Activated CD8-positive, alpha-beta T cell treated with anti-CD3 and anti-CD28 coated beads for 36 hours (primary cell): ENCODE measurements at regions not wholly inside any gene's neighbourhood (a gene's known extent, or its start where the extent isn't known, plus 50 kb on each side); places are given as distances from the start of the nearest gene placed in this dataset.

ENCODE experiments used
- ATAC-seq: fragments of 200-7000 bp; cut with Tn5 transposase; one replicate; pipeline ENCODE4 v1.10.0; 2021; ENCODE audit warnings: mild to moderate bottlenecking, moderate library complexity
- CTCF ChIA-PET: fragments of 350-600 bp; sonication (Branson Sonifier 250); formaldehyde crosslinking; loops from one replicate; lab custom pipeline; 2021; ENCODE audit warnings: antibody characterized with exemption; lab: Charles Lee
- POLR2A ChIA-PET: fragments of 350-600 bp; sonication (Branson Sonifier 250); formaldehyde crosslinking; loops from one replicate; lab custom pipeline; 2021; ENCODE audit warnings: antibody characterized with exemption; lab: Charles Lee
- DNase-seq: peaks from one replicate; pipeline ENCODE4 v3.0.0-alpha.2; 2020
- H3K27ac Mint-ChIP-seq: one replicate; pipeline ENCODE4 v1.8.0; 2021; ENCODE audit warnings: mild to moderate bottlenecking, mixed read lengths
- H3K27me3 Mint-ChIP-seq: one replicate; pipeline ENCODE4 v1.8.0; 2021; ENCODE audit warnings: mixed read lengths
- H3K36me3 Mint-ChIP-seq: one replicate; pipeline ENCODE4 v1.8.0; 2021; ENCODE audit warnings: low read depth, mixed read lengths
- H3K4me1 Mint-ChIP-seq: one replicate; pipeline ENCODE4 v1.8.0; 2021; ENCODE audit warnings: low read depth, mixed read lengths
- H3K4me3 Mint-ChIP-seq: one replicate; pipeline ENCODE4 v1.8.0; 2021; ENCODE audit warnings: mild to moderate bottlenecking, moderate library complexity, mixed read lengths
- H3K9me3 Mint-ChIP-seq: one replicate; pipeline ENCODE4 v1.8.0; 2021; ENCODE audit warnings: mixed read lengths
- intact Hi-C: fragments of 100-400 bp; cut with micrococcal nuclease; formaldehyde crosslinking; loops from one replicate; pipeline ENCODE4 v1.10.0; 2022
- TF ChIP-seq, protein P1 (sequence below): fragments of 200-600 bp; IDR thresholded peaks from one replicate; pipeline ENCODE4 v1.8.0; 2022; ENCODE audit warnings: antibody characterized with exemption, mild to moderate bottlenecking

GRCh38 chr18:10284540-10285282, 169.7 kb upstream of the APCDD1 start:
- no peak overlapping the region for H3K4me3 Mint-ChIP-seq
- no peak overlapping the region for H3K27ac Mint-ChIP-seq
- ChIA-PET POLR2A (no interaction called here), CTCF (no interaction called here)
- intact Hi-C loops: no loop called here
- no peaks in the 10 kb centered on the region for H3K4me1 Mint-ChIP-seq
- H3K9me3 Mint-ChIP-seq: peaks cover 10% of the 10 kb centered on the region
- ATAC-seq: no peak
- H3K27me3 Mint-ChIP-seq: no peaks in the 10 kb centered on the region
- TF ChIP-seq, protein P1, sequence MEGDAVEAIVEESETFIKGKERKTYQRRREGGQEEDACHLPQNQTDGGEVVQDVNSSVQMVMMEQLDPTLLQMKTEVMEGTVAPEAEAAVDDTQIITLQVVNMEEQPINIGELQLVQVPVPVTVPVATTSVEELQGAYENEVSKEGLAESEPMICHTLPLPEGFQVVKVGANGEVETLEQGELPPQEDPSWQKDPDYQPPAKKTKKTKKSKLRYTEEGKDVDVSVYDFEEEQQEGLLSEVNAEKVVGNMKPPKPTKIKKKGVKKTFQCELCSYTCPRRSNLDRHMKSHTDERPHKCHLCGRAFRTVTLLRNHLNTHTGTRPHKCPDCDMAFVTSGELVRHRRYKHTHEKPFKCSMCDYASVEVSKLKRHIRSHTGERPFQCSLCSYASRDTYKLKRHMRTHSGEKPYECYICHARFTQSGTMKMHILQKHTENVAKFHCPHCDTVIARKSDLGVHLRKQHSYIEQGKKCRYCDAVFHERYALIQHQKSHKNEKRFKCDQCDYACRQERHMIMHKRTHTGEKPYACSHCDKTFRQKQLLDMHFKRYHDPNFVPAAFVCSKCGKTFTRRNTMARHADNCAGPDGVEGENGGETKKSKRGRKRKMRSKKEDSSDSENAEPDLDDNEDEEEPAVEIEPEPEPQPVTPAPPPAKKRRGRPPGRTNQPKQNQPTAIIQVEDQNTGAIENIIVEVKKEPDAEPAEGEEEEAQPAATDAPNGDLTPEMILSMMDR: no peak
- H3K36me3 Mint-ChIP-seq: no peaks in the 10 kb centered on the region
- no peak for DNase-seq

- TF ChIP-seq, protein P1: no peak
- Mint-ChIP-seq H3K4me3 (no peak overlapping the region), H3K27ac (no peak overlapping the region), H3K4me1 (no peaks in the 10 kb centered on the region), H3K27me3 (no peaks in the 10 kb centered on the region), H3K36me3 (no peaks in the 10 kb centered on the region), H3K9me3 (peaks cover 10% of the 10 kb centered on the region)
- POLR2A ChIA-PET: no interaction called here
- intact Hi-C loops: no loop called here
- ATAC-seq (no peak), DNase-seq (no peak)
- CTCF ChIA-PET: interaction anchor here (0.7 kb wide), 1 partner anchor 43 kb away, joined by 3 read pairs; no protein-coding TSS in a partner anchor
Measured at GRCh38 chr18:10285283-10285640, 169.2 kb upstream of the APCDD1 start.

DNA sequence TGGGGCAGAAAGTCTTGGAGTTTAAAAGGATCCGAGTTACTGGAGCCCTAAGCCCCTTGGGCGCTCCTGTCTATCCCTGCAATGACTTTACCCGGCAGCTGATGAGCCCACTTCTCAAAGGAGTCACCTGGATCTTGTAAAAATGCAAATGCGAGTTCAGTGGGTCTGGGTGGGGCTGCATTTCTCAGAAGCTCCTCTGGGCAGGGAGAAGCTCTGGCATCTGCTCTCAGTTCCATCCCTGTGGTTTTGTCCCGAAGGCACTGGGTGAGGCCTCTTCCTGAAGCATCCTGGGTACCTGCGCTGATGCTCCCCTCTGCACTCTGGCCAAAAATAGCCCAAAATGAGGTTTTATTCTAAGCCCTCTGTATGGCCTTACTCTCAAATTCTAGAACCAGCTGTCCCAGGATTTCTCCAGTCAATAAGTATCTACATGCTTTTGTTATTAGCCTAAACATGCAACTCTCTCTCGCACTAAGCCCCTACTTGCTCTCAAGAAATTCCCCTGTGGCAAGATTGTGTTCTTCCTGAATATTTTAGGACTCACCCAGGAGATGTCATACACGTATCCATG, 167.8 kb upstream of the APCDD1 start:
- DNase-seq: no peak
- CTCF ChIA-PET: no interaction called here
- no peak overlapping the region for H3K4me3 Mint-ChIP-seq
- no peaks in the 10 kb centered on the region for H3K36me3 Mint-ChIP-seq
- no peak for ATAC-seq
- H3K4me1 Mint-ChIP-seq: no peaks in the 10 kb centered on the region
- H3K9me3 Mint-ChIP-seq: peaks cover 10% of the 10 kb centered on the region
- no peaks in the 10 kb centered on the region for H3K27me3 Mint-ChIP-seq
- H3K27ac Mint-ChIP-seq: no peak overlapping the region
- intact Hi-C loops: no loop called here
- POLR2A ChIA-PET: no interaction called here
- TF ChIP-seq, protein P1: no peak

- ChIA-PET CTCF (no interaction called here), POLR2A (interaction anchor here (1.1 kb wide), 1 partner anchor 41 kb away, joined by 3 read pairs; no protein-coding TSS in a partner anchor)
- H3K27me3 Mint-ChIP-seq: no peaks in the 10 kb centered on the region
- H3K9me3 Mint-ChIP-seq: peaks cover 10% of the 10 kb centered on the region
- TF ChIP-seq, protein P1: no peak
- H3K4me1 Mint-ChIP-seq: no peaks in the 10 kb centered on the region
- intact Hi-C loops: no loop called here
- H3K4me3 Mint-ChIP-seq: no peak overlapping the region
- DNase-seq (no peak), ATAC-seq (no peak)
- H3K36me3 Mint-ChIP-seq: no peaks in the 10 kb centered on the region
- no peak overlapping the region for H3K27ac Mint-ChIP-seq
Measured at GRCh38 chr18:10289251-10289650, 165.2 kb upstream of the APCDD1 start.

DNA sequence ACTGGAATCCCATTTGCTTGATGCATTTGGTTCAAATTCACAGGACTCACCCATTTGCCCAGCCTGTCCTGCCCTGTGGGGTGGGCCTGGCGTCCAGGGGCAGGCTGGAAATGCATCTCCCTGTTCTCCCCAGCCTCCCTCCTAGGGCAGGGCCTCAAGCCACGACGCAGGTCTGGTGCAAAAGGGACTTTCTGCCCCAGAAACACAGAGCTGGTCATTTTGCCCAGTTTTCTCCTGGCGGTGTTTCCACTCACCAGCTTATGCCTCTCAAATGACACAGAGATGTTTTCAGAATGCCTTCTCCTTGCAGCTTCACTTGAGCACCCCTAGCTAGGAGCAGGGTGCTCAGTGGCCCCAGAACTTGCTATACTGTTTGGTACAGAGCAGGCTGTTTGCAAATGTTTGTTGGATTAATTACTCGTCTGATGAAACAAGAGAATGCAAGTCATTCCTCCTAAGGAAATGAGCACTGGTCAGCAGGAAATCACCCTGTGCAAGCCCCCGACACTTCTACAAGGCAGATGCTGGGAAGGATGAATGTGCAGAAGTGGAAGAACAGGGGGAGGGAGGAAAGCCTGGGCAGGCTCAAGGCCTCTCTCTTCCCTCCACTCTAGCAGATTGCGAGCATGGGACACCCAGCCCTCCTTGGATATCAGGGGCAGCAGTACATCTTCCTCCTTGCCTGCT, 164.3 kb upstream of the APCDD1 start:
- no peak overlapping the region for H3K4me3 Mint-ChIP-seq
- CTCF ChIA-PET: no interaction called here
- POLR2A ChIA-PET: no interaction called here
- no peaks in the 10 kb centered on the region for H3K4me1 Mint-ChIP-seq
- H3K36me3 Mint-ChIP-seq: no peaks in the 10 kb centered on the region
- H3K27me3 Mint-ChIP-seq: no peaks in the 10 kb centered on the region
- peaks cover 10% of the 10 kb centered on the region for H3K9me3 Mint-ChIP-seq
- H3K27ac Mint-ChIP-seq: no peak overlapping the region
- intact Hi-C loops: no loop called here
- ATAC-seq: no peak
- no peak for DNase-seq
- TF ChIP-seq, protein P1: no peak
